Mesendoderm (in vitro differentiated cells): ENCODE measurements at regions not wholly inside any gene's neighbourhood (a gene's known extent, or its start where the extent isn't known, plus 50 kb on each side); places are given as distances from the start of the nearest gene placed in this dataset.
A peak's percentile ranks its signal among the peaks of the same experiment; 100 is the strongest.

Experiments used
- DNase-seq: peaks from one replicate; pipeline ENCODE4 v3.0.0; 2013
- H2AK5ac ChIP-seq: 2 replicates; pipeline ENCODE4 v1.6.1; 2013; ENCODE audit warnings: low read length, inconsistent platforms
- H2BK120ac ChIP-seq: 2 replicates; pipeline ENCODE4 v1.6.1; 2013; ENCODE audit warnings: low read depth, mild to moderate bottlenecking, low read length, moderate library complexity, mixed read lengths
- H2BK15ac ChIP-seq: replicated peaks from 2 replicates; pipeline ENCODE4 v1.6.1; 2013; ENCODE audit warnings: low read depth, mild to moderate bottlenecking, moderate library complexity
- H2BK5ac ChIP-seq: 2 replicates; pipeline ENCODE4 v1.6.1; 2013; ENCODE audit warnings: low read length, inconsistent platforms
- H3K18ac ChIP-seq: 2 replicates; pipeline ENCODE4 v1.6.1; 2013; ENCODE audit warnings: mild to moderate bottlenecking, low read length, mixed read lengths
- H3K23ac ChIP-seq: one replicate; pipeline ENCODE4 v1.6.1; 2013; ENCODE audit warnings: low read length
- H3K27ac ChIP-seq: 2 replicates; pipeline ENCODE4 v1.5.1; 2013; ENCODE audit warnings: low read depth, mild to moderate bottlenecking, inconsistent platforms, low read length, moderate library complexity
- H3K27me3 ChIP-seq: 2 replicates; pipeline ENCODE4 v1.6.1; 2013; ENCODE audit warnings: low read length, control low read depth, mild to moderate bottlenecking, inconsistent platforms; ENCODE audit not compliant: insufficient read depth, poor library complexity
- H3K36me3 ChIP-seq: 2 replicates; pipeline ENCODE4 v1.6.1; 2013; ENCODE audit warnings: low read length, inconsistent platforms; ENCODE audit not compliant: control insufficient read depth, insufficient read depth
- H3K4ac ChIP-seq: one replicate; pipeline ENCODE4 v1.6.1; 2013; ENCODE audit warnings: low read depth, mild to moderate bottlenecking, low read length, moderate library complexity
- H3K4me1 ChIP-seq: 2 replicates; pipeline ENCODE4 v1.6.1; 2013; ENCODE audit warnings: low read depth, low read length, inconsistent platforms; ENCODE audit not compliant: control insufficient read depth
- H3K4me2 ChIP-seq: 2 replicates; pipeline ENCODE4 v1.6.1; 2013; ENCODE audit warnings: low read length
- H3K4me3 ChIP-seq: 2 replicates; pipeline ENCODE4 v1.5.1; 2013; ENCODE audit warnings: mild to moderate bottlenecking, low read length
- H3K56ac ChIP-seq: one replicate; pipeline ENCODE4 v1.6.1; 2013; ENCODE audit warnings: low read length
- H3K79me1 ChIP-seq: 2 replicates; pipeline ENCODE4 v1.6.1; 2013; ENCODE audit warnings: low read length, inconsistent platforms
- H3K79me2 ChIP-seq: 2 replicates; pipeline ENCODE4 v1.6.1; 2013; ENCODE audit warnings: mild to moderate bottlenecking, low read length; ENCODE audit not compliant: control insufficient read depth, insufficient read depth
- H3K9ac ChIP-seq: 2 replicates; pipeline ENCODE4 v1.6.1; 2013; ENCODE audit warnings: low read length, inconsistent platforms
- H4K5ac ChIP-seq: one replicate; pipeline ENCODE4 v1.6.1; 2013; ENCODE audit warnings: low read length
- H4K8ac ChIP-seq: one replicate; pipeline ENCODE4 v1.6.1; 2013; ENCODE audit warnings: low read depth, mild to moderate bottlenecking, control low read depth, low read length, moderate library complexity
- WGBS: extraction: QIAGEN DNeasy Blood & Tissue Kit; methylation state at CpG from one replicate; pipeline ENCODE4 v1.1.7; 2013; ENCODE audit warnings: low lambda C conversion rate, missing lambda C conversion rate; ENCODE audit not compliant: insufficient coverage; ENCODE audit errors: extremely low coverage; 5-methylcytosine and 5-hydroxymethylcytosine counted together

GRCh38 chr7:33710608-33711007, 194.7 kb upstream of the BMPER start:
- DNase-seq, result peak; percentile 67
- H3K4ac ChIP-seq, result no peak overlapping the region
- H3K27me3 ChIP-seq, result no peaks in the 10 kb centered on the region
- no peak overlapping the region for H3K9ac ChIP-seq
- H2BK120ac ChIP-seq, result no peak overlapping the region
- H2BK15ac ChIP-seq, result no peak overlapping the region
- no peak overlapping the region for H3K27ac ChIP-seq
- H4K5ac ChIP-seq, result no peak overlapping the region
- no peaks in the 10 kb centered on the region for H3K36me3 ChIP-seq
- H3K4me1 ChIP-seq, result peaks cover 11% of the 10 kb centered on the region
- no peaks in the 10 kb centered on the region for H3K79me2 ChIP-seq
- H3K4me3 ChIP-seq, result no peak overlapping the region
- no peak overlapping the region for H3K23ac ChIP-seq
- no peak overlapping the region for H3K4me2 ChIP-seq
- H3K56ac ChIP-seq, result peak overlapping the region; percentile 30
- no peaks in the 10 kb centered on the region for H3K79me1 ChIP-seq
- no peak overlapping the region for H3K18ac ChIP-seq
- H2BK5ac ChIP-seq, result peak overlapping the region; percentile 42
- no peak overlapping the region for H4K8ac ChIP-seq
- peak overlapping the region; percentile 55 for H2AK5ac ChIP-seq

GRCh38 chr7:33711231-33712019, 193.9 kb upstream of the BMPER start:
- peaks cover 9% of the 10 kb centered on the region for H3K4me1 ChIP-seq
- peak overlapping the region; percentile 95 for H2AK5ac ChIP-seq
- H3K4ac ChIP-seq, result no peak overlapping the region
- H3K27me3 ChIP-seq, result no peaks in the 10 kb centered on the region
- no peaks in the 10 kb centered on the region for H3K79me2 ChIP-seq
- no peak overlapping the region for H4K8ac ChIP-seq
- no peak overlapping the region for H4K5ac ChIP-seq
- peak; percentile 87 for DNase-seq
- no CpG with 5 or more reads among the region's 6 CpGs for WGBS
- H3K4me3 ChIP-seq, result no peak overlapping the region
- H3K36me3 ChIP-seq, result no peaks in the 10 kb centered on the region
- peak overlapping the region; percentile 94 for H2BK5ac ChIP-seq
- H3K9ac ChIP-seq, result peak overlapping the region; percentile 10
- H2BK15ac ChIP-seq, result no peak overlapping the region
- peak overlapping the region; percentile 15 for H2BK120ac ChIP-seq
- peak overlapping the region; percentile 31 for H3K18ac ChIP-seq
- no peak overlapping the region for H3K4me2 ChIP-seq
- peak overlapping the region; percentile 75 for H3K56ac ChIP-seq
- H3K27ac ChIP-seq, result no peak overlapping the region
- no peaks in the 10 kb centered on the region for H3K79me1 ChIP-seq
- H3K23ac ChIP-seq, result no peak overlapping the region

- Histone ChIP-seq H3K23ac (no peak overlapping the region), H3K4me1 (peaks cover 4% of the 10 kb centered on the region), H3K4me3 (no peak overlapping the region), H2AK5ac (no peak overlapping the region), H3K18ac (peak overlapping the region; percentile 31), H3K4me2 (no peak overlapping the region), H2BK120ac (peak overlapping the region; percentile 15), H4K8ac (no peak overlapping the region), H2BK5ac (peak overlapping the region; percentile 24), H3K9ac (no peak overlapping the region), H2BK15ac (no peak overlapping the region), H3K79me1 (no peaks in the 10 kb centered on the region), H3K27me3 (no peaks in the 10 kb centered on the region), H3K79me2 (no peaks in the 10 kb centered on the region), H3K4ac (no peak overlapping the region), H3K36me3 (no peaks in the 10 kb centered on the region), H3K56ac (peak overlapping the region; percentile 10), H4K5ac (no peak overlapping the region), H3K27ac (no peak overlapping the region)
- WGBS, result no CpG with 5 or more reads among the region's 4 CpGs
- no peak for DNase-seq
These were observed 193.3 kb upstream of the BMPER start for GRCh38 chr7:33712020-33712414.

- H3K36me3 ChIP-seq, result no peaks in the 10 kb centered on the region
- WGBS, result no CpG with 5 or more reads among the region's 5 CpGs
- peak overlapping the region; percentile 62 for H2BK5ac ChIP-seq
- no peak overlapping the region for H3K27ac ChIP-seq
- H2BK15ac ChIP-seq, result no peak overlapping the region
- no peak overlapping the region for H3K4ac ChIP-seq
- peak overlapping the region; percentile 61 for H3K56ac ChIP-seq
- no peak overlapping the region for H3K9ac ChIP-seq
- H2BK120ac ChIP-seq, result no peak overlapping the region
- H3K27me3 ChIP-seq, result no peaks in the 10 kb centered on the region
- no peak overlapping the region for H3K4me2 ChIP-seq
- no peaks in the 10 kb centered on the region for H3K79me1 ChIP-seq
- no peak overlapping the region for H4K5ac ChIP-seq
- DNase-seq, result no peak
- H3K18ac ChIP-seq, result no peak overlapping the region
- H3K4me1 ChIP-seq, result peaks cover 5% of the 10 kb centered on the region
- H4K8ac ChIP-seq, result no peak overlapping the region
- H3K4me3 ChIP-seq, result no peak overlapping the region
- H2AK5ac ChIP-seq, result peak overlapping the region; percentile 23
- no peaks in the 10 kb centered on the region for H3K79me2 ChIP-seq
- no peak overlapping the region for H3K23ac ChIP-seq
These were observed 191.1 kb upstream of the BMPER start for GRCh38 chr7:33714208-33714607.

GRCh38 chr7:33716581-33717477, 188.5 kb upstream of the BMPER start:
- Histone ChIP-seq H3K4me1 (peaks cover 5% of the 10 kb centered on the region), H3K36me3 (no peaks in the 10 kb centered on the region), H4K8ac (no peak overlapping the region), H3K23ac (no peak overlapping the region), H3K27me3 (no peaks in the 10 kb centered on the region), H2BK120ac (peak overlapping the region; percentile 31), H2BK15ac (no peak overlapping the region), H3K4ac (peak overlapping the region; percentile 49), H3K27ac (peak overlapping the region; percentile 30), H3K4me3 (no peak overlapping the region), H3K79me1 (no peaks in the 10 kb centered on the region), H2BK5ac (peak overlapping the region; percentile 75), H3K4me2 (no peak overlapping the region), H2AK5ac (peak overlapping the region; percentile 86), H3K18ac (peak overlapping the region; percentile 56), H4K5ac (no peak overlapping the region), H3K56ac (peak overlapping the region; percentile 75), H3K9ac (no peak overlapping the region), H3K79me2 (no peaks in the 10 kb centered on the region)
- DNase-seq, result peak; percentile 87
- WGBS, result 100% methylated on average over 1 of the region's 2 CpGs
